RWPE1 (cell line): ENCODE measurements at regions not wholly inside any gene's neighbourhood (a gene's known extent, or its start where the extent isn't known, plus 50 kb on each side); places are given as distances from the start of the nearest gene placed in this dataset.

Experiments
- CTCF ChIA-PET: fragments of 350-600 bp; sonication (Branson Sonifier 250); formaldehyde crosslinking; extraction: SDS; loops from one replicate; lab custom pipeline; 2021; lab: Yijun Ruan, JAX
- POLR2A ChIA-PET: fragments of 400-600 bp; formaldehyde crosslinking; extraction: SDS; loops from one replicate; lab custom pipeline; 2020; ENCODE audit warnings: antibody characterized with exemption; ENCODE audit not compliant: low non-redundant PET; lab: Yijun Ruan, JAX
- DNase-seq: peaks from one replicate; pipeline ENCODE4 v3.0.0; 2012; ENCODE audit warnings: low spot score
- H3K27ac ChIP-seq: fragments of 450-650 bp; 2 replicates; pipeline ENCODE4 v1.5.1; 2017
- TF ChIP-seq, protein P1 (sequence below): fragments of 450-650 bp; conservative IDR thresholded peaks from 2 replicates; pipeline ENCODE4 v1.5.1; 2017; ENCODE audit warnings: low read depth, mild to moderate bottlenecking

- no peak overlapping the region for H3K27ac ChIP-seq
- TF ChIP-seq, protein P1, sequence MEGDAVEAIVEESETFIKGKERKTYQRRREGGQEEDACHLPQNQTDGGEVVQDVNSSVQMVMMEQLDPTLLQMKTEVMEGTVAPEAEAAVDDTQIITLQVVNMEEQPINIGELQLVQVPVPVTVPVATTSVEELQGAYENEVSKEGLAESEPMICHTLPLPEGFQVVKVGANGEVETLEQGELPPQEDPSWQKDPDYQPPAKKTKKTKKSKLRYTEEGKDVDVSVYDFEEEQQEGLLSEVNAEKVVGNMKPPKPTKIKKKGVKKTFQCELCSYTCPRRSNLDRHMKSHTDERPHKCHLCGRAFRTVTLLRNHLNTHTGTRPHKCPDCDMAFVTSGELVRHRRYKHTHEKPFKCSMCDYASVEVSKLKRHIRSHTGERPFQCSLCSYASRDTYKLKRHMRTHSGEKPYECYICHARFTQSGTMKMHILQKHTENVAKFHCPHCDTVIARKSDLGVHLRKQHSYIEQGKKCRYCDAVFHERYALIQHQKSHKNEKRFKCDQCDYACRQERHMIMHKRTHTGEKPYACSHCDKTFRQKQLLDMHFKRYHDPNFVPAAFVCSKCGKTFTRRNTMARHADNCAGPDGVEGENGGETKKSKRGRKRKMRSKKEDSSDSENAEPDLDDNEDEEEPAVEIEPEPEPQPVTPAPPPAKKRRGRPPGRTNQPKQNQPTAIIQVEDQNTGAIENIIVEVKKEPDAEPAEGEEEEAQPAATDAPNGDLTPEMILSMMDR, result no peak
- DNase-seq, result no peak
- POLR2A ChIA-PET, result no interaction called here
- CTCF ChIA-PET, result no interaction called here
These were observed 73.4 kb upstream of the TEX51 start for GRCh38 chr2:126825316-126825715.

DNA sequence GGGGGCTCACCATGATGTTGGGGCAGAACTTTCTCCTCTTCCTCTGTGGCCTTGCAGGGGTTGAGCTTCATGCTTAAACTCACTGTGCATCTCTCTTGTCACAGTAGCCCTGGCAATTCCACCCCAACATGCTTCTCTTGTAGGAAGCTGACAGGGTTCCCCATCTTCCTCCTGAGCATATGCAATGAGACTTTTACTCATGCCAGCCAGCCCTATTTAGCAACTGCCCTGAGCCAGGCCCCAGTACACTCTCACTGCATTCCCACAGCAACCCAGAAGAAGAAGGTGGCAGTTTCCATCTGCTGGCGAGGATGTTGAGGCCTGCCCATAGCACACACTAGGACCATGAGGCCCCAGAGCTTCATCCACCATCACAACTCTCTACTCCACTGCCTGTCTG is 72.2 kb upstream of the TEX51 start:
- H3K27ac ChIP-seq, result no peak overlapping the region
- TF ChIP-seq, protein P1, result no peak
- CTCF ChIA-PET, result no interaction called here
- DNase-seq, result no peak
- POLR2A ChIA-PET, result no interaction called here

GRCh38 chr2:126827371-126827770 is 71.3 kb upstream of the TEX51 start:
- POLR2A ChIA-PET, result no interaction called here
- H3K27ac ChIP-seq, result no peak overlapping the region
- DNase-seq, result no peak
- TF ChIP-seq, protein P1, result no peak
- CTCF ChIA-PET, result interaction anchor here (0.7 kb wide), 1 partner anchor 59 kb away, joined by 4 read pairs; no protein-coding TSS in a partner anchor

GRCh38 chr2:126828051-126828450 is 70.6 kb upstream of the TEX51 start:
- TF ChIP-seq, protein P1, result no peak
- no peak for DNase-seq
- ChIA-PET CTCF (no interaction called here), POLR2A (no interaction called here)
- no peak overlapping the region for H3K27ac ChIP-seq

- ChIA-PET CTCF (no interaction called here), POLR2A (no interaction called here)
- H3K27ac ChIP-seq, result no peak overlapping the region
- DNase-seq, result no peak
- TF ChIP-seq, protein P1, result no peak
These were observed 70.2 kb upstream of the TEX51 start for GRCh38 chr2:126828491-126828890.

GRCh38 chr2:126831234-126832005 is 67.3 kb upstream of the TEX51 start:
- CTCF ChIA-PET, result no interaction called here
- DNase-seq, result no peak

More at GRCh38 chr2:126831234-126832005, 67.3 kb upstream of the TEX51 start:
- H3K27ac ChIP-seq, result no peak overlapping the region
- POLR2A ChIA-PET, result no interaction called here
- TF ChIP-seq, protein P1, result no peak
